Right hindlimb (tissue), 1 donor: ENCODE measurements at regions not wholly inside any gene's neighbourhood (a gene's known extent, or its start where the extent isn't known, plus 50 kb on each side); places are given as distances from the start of the nearest gene placed in this dataset.
"Not testable (repeated sequence)": the region's sequence is repeated elsewhere in the genome, so short reads cannot be mapped to it uniquely, and the experiment has no call there.

Source experiments
- DNase-seq: peaks from one replicate; pipeline ENCODE4 v3.0.0-alpha.2; 2018

DNA sequence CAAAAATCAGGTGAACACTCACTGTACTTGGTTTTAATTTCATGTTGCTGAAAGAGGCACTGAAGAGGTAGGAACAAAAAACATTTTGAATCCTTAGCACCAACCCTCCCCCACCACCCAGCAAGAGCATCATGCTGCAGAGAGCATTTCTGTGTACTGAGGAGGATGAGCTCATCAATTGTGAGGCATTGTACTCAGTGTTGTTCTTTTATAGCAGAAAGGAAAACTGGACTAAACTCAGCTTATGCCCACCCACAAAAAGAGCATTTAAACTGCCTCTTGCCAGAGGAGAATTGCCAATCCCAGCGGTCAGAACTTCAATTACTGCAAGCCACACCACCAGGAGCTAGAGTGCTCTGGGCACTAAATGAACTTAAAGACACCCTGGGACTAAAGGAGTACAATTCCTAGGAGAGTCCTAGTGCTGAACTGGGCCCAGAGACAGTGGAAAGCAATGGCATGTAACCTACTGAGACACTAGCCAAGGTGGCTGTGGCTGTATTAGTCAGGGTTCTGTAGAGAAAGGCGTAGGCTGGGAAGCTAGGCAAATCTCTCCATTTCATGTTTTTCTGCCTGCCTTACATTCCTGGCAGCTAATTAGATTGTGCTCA lies 280.7 kb upstream of the KLHL4 start:
- DNase-seq, result no peak

DNA sequence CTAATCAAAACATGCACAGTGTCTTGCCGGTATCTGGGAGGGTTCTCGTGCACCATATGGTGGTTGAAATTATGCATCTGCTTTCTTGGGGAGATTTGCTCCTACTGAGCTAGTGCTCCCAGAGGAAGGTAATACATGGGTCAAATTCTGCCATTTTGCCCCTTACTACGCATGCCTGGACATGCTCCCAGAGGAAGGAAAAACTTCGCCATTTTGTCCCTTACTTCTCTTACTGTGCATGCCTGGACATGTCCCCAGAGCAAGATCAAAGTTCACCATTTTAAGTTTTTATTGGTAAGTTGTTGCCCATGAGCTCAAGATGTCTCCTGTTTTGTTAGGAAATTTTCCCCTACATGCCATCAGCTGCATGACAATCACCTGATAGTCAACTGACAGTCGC lies 252.1 kb upstream of the KLHL4 start:
- no peak for DNase-seq

DNA sequence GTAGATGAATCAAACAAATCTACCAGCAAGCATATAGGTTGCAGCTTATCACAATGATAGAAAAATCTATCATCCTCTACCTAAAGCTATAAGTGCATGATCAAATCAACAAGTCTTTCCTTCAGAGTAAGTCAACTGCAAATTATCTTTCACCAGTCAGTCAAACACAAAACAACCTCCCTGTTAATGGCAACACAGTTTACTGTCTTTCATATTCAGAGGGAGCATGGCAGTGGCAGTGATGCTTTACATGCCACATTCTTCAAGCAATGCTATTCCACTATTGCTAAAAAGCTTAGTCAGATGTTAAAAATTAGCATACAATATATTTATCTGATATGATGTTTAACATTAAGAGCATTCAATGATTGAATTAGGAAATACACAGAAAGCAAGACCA lies 245.1 kb upstream of the KLHL4 start:
- no peak for DNase-seq

DNA sequence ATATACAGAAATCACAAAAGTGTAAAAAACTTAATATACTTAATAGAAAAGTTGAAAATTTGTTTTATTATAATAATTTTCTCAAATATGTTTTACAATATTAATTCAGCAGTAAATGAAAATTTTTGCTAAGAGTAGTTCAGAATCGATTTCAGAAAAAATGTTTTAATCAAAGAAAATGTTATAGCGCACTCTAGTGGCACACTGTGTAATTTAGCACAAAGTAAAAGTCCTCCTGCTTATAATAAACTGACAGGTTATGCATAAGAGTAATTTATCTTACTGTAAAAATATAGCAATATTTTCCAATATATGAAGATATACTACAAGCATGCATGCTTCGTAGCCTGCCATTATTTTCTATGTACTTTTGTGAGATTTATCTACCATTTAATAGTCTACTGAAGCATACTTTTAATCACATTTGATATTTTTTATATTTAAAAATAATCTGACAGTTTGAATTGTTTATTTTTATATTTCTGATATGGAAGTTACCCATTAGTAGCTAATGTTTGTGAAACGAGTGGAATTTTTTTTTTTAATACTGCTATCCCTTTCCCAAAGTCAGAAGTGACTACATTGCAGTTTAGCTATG lies 217.9 kb upstream of the KLHL4 start:
- DNase-seq, result no peak

DNA sequence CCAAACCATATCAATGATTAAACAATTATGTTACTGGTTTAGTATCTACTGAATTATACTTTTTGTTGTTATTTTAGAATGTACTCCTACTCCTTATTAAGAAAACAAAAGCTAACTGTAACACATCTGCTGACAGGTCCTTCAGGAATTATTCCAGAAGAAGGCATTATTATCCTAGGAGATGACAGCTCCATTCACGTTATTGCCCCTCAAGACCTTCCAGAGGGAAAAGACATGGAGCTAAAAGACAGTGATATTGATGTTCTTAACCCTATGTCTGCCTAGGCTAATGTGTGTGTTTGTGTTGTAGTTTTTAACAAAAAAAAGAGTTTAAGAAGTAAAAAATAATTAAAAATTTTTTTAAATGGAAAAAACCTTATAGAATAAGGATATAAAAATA lies 206.8 kb upstream of the KLHL4 start:
- DNase-seq, result no peak

DNA sequence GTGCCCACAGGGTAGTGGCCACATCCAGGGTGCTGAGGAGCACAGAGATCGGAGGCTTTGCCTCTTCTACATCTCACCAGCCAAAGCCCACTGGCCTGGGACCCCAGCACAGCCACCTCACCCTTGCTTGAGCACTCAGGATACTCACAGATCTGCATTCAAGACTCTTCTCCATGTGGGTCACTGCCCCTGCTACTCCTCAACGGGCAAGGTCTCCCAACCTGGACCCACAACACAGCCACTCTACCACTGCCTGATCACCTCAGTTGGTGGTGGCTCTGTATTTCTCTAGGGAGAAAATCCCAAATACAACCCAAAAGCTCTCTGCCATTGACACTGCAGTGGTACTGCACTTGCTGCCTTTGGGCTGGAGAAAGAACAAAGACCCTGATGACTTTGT lies 190.3 kb upstream of the KLHL4 start:
- DNase-seq, result no peak

DNA sequence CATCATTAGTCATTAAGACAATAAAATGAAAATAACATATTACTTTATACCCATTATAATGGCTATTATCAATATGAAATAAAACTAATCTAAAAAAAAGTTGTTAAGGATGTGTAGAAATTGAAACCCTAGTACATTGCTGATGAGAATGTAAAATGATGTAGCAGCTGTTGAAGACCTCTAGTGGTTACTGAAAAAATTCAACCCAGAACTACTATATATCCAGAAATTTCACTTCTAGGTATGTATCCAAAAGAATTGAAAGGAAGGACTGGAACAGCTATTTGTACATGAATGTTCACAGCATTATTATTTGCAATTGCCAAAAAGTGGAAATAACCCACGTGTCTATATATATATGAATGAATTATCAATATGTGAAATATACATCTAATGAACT lies 180.3 kb upstream of the KLHL4 start:
- no peak for DNase-seq

DNA sequence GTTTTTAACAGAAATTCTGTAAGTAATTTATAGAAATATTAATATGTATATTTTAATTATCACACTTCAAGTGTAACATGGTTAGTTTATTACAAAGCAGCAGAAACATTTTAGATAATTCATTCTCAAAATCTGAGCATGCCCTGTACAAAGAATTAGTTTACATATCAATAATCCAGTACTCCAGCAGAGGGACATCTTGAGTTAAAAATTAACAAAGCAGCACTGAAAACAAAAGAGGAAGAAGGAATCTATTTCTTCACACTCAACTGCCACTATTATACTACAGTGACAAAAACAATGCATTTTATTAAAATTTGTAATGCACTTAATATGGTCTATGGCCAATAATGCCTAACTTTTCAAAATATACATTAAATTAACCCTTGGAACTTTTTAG lies 179.1 kb upstream of the KLHL4 start:
- no peak for DNase-seq

DNA sequence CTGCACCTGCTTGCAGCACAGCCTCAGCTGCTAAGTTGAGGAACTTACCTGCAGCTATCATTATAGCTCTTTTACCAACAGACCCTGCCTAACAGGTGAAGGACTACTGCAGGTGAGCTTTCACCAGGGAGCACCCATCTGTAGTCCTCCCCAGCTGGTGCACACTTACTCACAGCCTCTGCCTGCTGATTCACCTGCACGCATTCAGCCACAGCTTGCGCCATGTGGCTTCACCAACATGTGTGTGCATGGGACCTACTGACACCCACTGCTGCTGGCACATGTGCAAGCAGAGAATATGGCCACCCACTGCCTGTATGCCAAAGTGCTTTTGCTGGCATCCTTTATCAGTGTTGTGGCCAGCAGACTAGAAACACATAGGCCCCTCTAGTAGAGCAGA lies 146.7 kb upstream of the KLHL4 start:
- no peak for DNase-seq

DNA sequence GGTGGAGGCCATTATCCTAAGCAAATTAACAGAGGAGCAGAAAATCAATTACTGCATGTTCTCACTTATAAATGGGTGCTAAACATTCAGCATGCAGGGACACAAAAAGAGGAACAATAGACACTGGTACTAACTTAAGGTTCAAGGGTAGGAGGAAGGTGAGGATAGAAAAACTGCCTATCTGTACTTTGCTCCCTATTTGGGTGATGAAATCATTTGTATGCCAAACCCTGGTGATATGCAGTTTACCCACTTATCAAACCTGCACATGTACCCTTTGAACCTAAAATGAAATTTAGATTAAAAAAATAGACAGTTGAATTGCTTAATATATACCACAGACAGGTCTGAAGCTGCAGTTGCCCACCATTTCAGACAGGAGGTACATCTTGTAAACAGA lies 143.3 kb upstream of the KLHL4 start:
- no peak for DNase-seq

DNA sequence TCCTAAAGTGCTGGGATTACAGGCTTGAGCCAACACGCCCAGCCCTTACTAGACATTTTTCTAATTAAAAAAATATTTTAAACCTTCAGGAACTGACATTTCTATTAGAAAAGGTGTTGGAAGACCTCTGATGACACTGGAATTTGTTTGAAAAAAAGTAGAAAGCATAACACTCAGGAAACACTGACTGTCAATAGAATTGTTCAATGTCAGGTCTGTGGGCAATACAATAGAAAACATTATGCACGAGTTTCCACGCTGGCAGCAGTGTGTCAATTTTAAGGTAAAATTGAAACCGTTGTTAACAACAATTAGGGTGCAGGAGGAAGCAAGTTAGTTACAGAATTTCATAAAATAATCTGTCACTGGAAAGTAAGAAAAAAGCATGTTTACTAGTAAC lies 140.7 kb upstream of the KLHL4 start:
- no peak for DNase-seq

DNA sequence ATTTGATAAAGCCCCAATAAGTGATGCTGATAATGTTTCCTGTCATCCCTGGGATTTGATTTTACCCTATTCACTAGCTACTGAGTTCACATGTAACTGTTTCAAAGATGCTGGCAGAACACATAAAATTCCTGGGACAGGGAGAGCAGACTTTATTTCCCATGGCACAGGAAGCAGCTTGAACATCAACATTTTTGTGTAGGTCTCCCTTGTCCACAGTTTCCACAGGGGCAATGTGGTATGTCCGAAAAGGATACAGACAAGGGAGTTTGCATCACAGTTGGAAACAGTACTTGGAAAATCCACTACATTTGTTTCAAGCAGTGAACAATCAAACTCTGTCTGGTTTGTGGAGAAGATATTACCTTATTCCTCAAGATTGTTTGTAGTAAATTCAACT lies 129.2 kb upstream of the KLHL4 start:
- no peak for DNase-seq

DNA sequence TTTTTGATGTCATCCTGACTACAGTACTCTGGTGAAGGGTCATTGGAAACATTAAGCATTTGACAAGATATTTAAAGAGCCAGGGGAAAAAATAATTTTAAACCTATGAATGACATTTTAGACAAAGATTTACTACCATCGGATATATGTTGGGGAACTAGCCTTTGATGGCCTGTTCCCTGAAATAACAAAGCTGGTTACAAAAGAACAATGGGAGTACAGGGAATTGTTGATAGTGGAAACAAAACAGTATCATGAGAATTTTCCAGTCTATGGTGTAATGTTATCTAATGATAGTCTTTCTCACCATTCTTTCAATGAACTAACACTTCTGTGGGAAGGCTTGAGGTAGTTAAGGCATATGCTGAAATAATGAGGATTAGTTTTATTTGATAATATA lies 125.9 kb upstream of the KLHL4 start:
- DNase-seq, result no peak

DNA sequence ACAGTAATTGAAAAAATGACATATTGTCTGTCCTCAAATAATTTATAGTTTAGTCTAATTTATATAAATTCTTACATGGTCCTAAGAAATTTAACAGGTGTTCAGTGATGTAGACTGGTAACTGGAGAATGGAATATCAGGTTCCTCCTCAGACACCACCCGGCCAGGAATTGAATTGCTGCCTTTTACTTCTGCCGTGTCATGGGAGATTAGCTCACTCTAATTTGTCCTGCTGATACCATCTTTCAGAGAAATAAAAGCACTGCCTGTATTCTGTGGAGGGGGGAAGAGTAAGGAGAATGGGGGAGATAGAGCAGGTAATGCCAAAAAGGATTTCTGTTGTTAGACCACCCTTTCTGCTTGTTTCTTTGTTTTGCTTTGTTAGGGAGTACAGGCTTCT lies 125.2 kb upstream of the KLHL4 start:
- DNase-seq, result no peak

DNA sequence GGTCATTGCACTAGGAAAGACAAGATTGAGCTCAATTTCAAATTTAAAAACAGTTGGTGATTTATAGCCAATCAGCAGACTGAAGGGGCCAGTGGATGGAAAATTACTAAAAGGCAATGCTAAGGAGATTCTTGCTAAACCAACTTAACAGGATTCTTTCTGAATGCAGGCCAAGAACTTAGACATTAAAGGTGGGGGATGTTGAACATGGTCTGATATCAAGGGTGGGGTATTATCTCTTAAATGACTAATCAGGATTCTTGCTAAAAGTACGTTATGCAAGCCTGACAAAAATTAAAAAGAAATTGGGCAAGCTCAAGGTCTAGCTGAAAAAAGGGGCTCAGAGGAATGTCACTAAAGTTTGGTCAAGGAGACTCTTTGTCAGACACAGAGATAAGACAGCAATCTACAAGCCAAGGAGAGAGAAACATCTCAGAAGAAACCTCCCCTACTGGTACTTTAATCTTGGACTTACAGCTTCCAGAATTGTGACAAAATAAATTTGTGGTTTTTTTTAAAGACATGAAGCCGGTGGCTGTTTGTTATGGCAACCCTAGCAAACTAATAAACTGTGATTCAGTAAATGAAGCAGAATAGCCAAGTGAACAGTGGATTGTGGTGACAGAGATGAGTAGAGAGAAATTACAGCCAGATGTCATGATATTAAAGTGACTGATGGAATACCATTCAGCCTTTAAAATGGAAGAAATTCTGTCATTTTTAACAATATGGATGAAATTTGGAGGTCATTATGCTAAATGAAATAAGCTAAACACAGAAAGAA lies 120.3 kb upstream of the KLHL4 start:
- DNase-seq, result no peak

DNA sequence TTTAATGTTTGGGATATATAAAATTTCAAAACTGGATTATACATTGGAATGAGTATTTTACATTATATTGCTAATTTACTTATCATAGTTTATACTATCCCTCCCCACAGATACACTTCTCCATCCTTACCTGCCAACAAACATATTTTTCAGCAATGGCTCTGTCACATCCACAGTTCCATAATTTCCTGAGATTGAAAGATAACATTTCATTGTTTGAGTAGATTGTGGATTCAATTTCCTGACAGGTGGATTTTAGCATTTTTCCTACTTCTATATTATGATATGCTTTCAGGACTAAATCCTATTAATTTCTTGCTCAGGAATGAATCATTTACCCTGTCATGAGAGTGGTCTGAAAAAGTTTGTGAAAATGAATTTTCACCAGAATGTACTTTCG lies 115.3 kb upstream of the KLHL4 start:
- DNase-seq, result no peak

DNA sequence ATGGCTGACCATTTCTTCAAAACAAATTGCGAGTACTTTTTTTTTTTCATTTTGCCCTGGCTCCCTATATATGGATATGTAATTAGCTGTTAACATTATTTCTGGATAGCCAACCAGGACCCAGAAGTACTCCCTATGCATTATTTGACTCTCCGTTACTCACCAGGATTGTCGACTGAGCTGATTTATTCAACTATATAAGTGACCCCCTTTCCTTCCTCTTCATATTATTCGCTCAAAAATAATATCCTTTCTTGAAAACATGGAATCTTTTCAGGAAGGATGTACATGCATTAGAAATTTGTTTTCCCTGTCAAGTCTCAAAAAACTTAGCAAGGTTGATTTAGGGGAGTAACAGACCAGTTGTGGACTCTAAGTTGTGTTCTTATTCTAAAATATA lies 114.1 kb upstream of the KLHL4 start:
- no peak for DNase-seq

DNA sequence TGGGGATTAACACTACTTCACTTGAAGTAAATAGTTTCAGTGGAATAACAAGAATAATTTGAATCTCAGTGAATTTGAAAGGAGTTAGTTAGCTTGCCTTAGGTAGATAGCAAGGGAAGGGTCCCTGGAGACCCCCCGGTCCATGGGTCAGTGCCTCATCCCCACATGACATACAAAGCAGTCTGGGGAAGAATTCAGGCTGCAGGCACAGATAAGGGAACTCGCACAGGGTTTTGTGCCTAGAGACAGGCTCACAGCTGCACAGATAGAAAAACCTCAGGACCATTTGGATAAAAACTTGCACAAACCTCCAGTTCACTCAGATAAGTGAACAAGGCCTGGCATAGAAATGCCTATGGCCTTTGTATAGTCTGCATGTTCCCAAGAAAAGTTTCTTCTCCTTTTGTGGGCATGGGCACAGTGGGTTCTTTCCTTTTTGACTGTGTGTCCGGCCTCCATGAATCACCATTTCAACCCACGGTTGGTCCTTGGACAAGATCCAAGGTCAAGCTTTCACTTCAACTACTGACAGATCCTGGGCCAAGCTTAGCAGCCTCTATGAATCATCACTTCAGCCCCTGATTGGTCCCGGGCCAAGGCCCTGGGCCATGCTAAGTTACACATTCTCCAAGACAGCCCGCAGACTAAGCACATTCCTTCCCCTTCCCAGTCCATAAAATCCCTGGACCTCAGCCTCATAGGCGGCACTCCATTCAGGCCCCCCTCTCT lies 108.3 kb upstream of the KLHL4 start:
- DNase-seq, result peak; percentile 61

DNA sequence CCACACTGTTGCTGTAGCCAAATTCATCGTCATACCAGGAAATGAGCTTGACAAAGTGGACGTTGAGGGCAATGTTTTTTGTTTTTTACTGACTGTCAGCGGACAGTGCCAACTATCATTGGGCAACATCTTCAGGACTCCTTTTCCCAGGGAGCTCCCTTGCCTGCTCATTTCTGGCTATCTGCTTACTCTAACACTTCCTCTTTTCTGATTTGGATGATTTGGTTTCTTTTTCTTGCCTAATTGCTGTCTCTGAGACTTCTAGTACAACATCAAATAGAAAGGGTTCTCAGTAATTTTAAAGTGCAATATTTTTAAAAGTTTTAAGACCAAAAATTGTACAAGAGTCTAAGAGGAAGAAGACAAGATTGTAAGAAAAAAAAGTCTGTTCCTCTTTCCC lies 92.0 kb upstream of the KLHL4 start:
- no peak for DNase-seq

DNA sequence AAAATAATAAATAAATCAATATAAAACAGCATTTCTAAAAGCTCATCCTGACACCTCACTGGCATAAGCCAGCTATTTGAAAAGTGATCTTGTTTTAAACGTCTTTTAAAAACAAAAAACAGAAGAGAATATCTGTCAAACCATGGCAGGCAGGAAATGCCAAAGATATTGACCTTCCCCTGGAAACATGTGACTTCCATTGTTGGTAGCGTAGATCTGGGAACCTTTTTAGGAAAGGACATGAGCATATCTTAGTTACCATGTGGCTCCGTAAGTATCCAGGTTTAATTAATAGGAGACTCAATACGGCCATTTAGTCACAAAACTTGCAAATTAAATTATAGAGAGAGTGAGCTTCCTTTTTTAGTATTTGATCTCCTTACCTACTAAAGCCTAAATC lies 83.0 kb upstream of the KLHL4 start:
- no peak for DNase-seq

DNA sequence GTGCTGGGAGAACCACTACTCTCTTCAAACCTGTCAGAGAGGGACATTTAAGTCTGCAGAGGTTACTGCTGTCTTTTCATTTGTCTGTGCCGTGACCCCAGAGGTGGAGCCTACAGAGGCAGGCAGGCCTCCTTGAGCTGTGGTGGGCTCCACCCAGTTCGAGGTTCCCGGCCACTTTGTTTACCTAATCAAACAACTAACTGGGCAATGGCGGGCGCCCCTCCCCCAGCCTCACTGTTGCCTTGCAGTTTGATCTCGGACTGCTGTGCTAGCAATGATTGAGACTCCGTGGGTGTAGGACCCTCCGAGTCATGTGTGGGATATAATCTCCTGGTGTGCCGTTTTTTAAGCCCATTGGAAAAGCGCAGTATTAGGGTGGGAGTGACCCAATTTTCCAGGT lies 69.0 kb upstream of the KLHL4 start:
- DNase-seq, result not testable (repeated sequence)

DNA sequence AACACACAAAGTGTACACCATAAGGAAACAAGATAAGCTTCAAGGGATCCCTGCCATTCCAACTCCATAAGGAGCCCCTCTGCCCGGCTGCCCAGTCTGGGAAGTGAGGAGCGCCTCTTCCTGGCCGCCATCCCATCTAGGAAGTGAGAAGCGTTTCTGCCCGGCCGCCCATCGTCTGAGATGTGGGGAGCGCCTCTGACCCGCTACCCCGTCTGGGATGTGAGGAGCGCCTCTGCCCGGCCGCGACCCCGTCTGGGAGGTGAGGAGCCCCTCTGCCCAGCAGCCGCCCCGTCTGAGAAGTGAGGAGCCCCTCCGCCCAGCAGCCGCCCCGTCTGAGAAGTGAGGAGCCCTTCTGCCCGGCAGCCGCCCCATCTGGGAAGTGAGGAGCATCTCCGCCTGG lies 51.8 kb upstream of the KLHL4 start:
- DNase-seq, result not testable (repeated sequence)
